Mesothelial cell of epicardium (in vitro differentiated cells): ENCODE measurements at regions not wholly inside any gene's neighbourhood (a gene's known extent, or its start where the extent isn't known, plus 50 kb on each side); places are given as distances from the start of the nearest gene placed in this dataset.

Experiments used
- DNase-seq, 2 experiments: peaks; one replicate each; pipeline ENCODE4 v3.0.0; 2021; ENCODE audit warnings: low spot score in 2 of 2; ENCODE audit not compliant: unreplicated experiment in 2 of 2
- H3K27ac Mint-ChIP-seq: 2 replicates; pipeline ENCODE4 v1.8.0; 2021; ENCODE audit warnings: mixed read lengths
- H3K27me3 Mint-ChIP-seq: 2 replicates; pipeline ENCODE4 v1.8.0; 2021; ENCODE audit warnings: low read depth, mixed read lengths
- H3K36me3 Mint-ChIP-seq: 2 replicates; pipeline ENCODE4 v1.8.0; 2021; ENCODE audit warnings: mixed read lengths
- H3K4me1 Mint-ChIP-seq: 2 replicates; pipeline ENCODE4 v1.8.0; 2021; ENCODE audit warnings: mixed read lengths
- H3K4me3 Mint-ChIP-seq: 2 replicates; pipeline ENCODE4 v1.8.0; 2021; ENCODE audit warnings: mild to moderate bottlenecking, moderate library complexity, mixed read lengths
- H3K9me3 Mint-ChIP-seq: 2 replicates; pipeline ENCODE4 v1.8.0; 2021; ENCODE audit warnings: mixed read lengths
- CTCF ChIP-seq: fragments of 200-600 bp; sonication (generic); IDR thresholded peaks from one replicate; pipeline ENCODE4 v1.5.0; 2021; ENCODE audit warnings: antibody characterized with exemption; ENCODE audit not compliant: unreplicated experiment

- H3K27me3 Mint-ChIP-seq: no peaks in the 10 kb centered on the region
- H3K27ac Mint-ChIP-seq: no peak overlapping the region
- no peak overlapping the region for H3K4me3 Mint-ChIP-seq
- TF ChIP-seq CTCF: no peak
- no peaks in the 10 kb centered on the region for H3K36me3 Mint-ChIP-seq
- H3K4me1 Mint-ChIP-seq: peaks cover 9% of the 10 kb centered on the region
- DNase-seq: no peak
- peaks cover 8% of the 10 kb centered on the region for H3K9me3 Mint-ChIP-seq
Measured at GRCh38 chr7:94769724-94770123, 113.8 kb upstream of the SGCE start.

- Mint-ChIP-seq H3K27ac (peak overlapping the region; percentile 86), H3K4me1 (peaks cover 28% of the 10 kb centered on the region), H3K4me3 (no peak overlapping the region), H3K9me3 (no peaks in the 10 kb centered on the region), H3K36me3 (no peaks in the 10 kb centered on the region), H3K27me3 (no peaks in the 10 kb centered on the region)
- DNase-seq: no peak
- no peak for TF ChIP-seq CTCF
Measured at GRCh38 chr7:94778711-94779459, 123.0 kb upstream of the SGCE start.

- peaks cover 4% of the 10 kb centered on the region for H3K9me3 Mint-ChIP-seq
- no peak for TF ChIP-seq CTCF
- H3K4me3 Mint-ChIP-seq: no peak overlapping the region
- no peak overlapping the region for H3K27ac Mint-ChIP-seq
- H3K27me3 Mint-ChIP-seq: no peaks in the 10 kb centered on the region
- H3K36me3 Mint-ChIP-seq: no peaks in the 10 kb centered on the region
- DNase-seq: no peak
- H3K4me1 Mint-ChIP-seq: peaks cover 28% of the 10 kb centered on the region
Measured at GRCh38 chr7:94779861-94780260, 123.9 kb upstream of the SGCE start.

GRCh38 chr7:94781236-94781635 is 125.3 kb upstream of the SGCE start:
- no peak for TF ChIP-seq CTCF
- Mint-ChIP-seq H3K9me3 (peaks cover 15% of the 10 kb centered on the region), H3K27ac (peak overlapping the region; percentile 72), H3K36me3 (no peaks in the 10 kb centered on the region), H3K27me3 (no peaks in the 10 kb centered on the region), H3K4me3 (no peak overlapping the region), H3K4me1 (peaks cover 28% of the 10 kb centered on the region)
- DNase-seq: no peak

GRCh38 chr7:94782777-94783176 is 124.6 kb upstream of the PPP1R9A start:
- H3K27ac Mint-ChIP-seq: no peak overlapping the region

More at GRCh38 chr7:94782777-94783176, 124.6 kb upstream of the PPP1R9A start:
- Mint-ChIP-seq H3K4me1 (peaks cover 25% of the 10 kb centered on the region), H3K27me3 (no peaks in the 10 kb centered on the region), H3K4me3 (no peak overlapping the region), H3K36me3 (no peaks in the 10 kb centered on the region), H3K9me3 (peaks cover 17% of the 10 kb centered on the region)
- TF ChIP-seq CTCF: no peak
- no peak for DNase-seq
